Effector memory CD8-positive, alpha-beta T cell (primary cell): ENCODE measurements at regions not wholly inside any gene's neighbourhood (a gene's known extent, or its start where the extent isn't known, plus 50 kb on each side); places are given as distances from the start of the nearest gene placed in this dataset.

Experiments used
- ATAC-seq: fragments of 150-1000 bp; cut with Tn5 transposase; replicated peaks from 2 replicates; pipeline ENCODE4 v1.10.0; 2021; ENCODE audit warnings: mild to moderate bottlenecking, moderate library complexity
- DNase-seq, 3 experiments: peaks; one replicate each; pipeline ENCODE4 v3.0.0; 2021
- H3K27ac Mint-ChIP-seq, 2 donors: one replicate each; pipeline ENCODE4 v1.8.0; 2022; ENCODE audit warnings: mild to moderate bottlenecking in 2 of 2, mixed read lengths in 2 of 2, moderate library complexity in 2 of 2
- H3K27me3 Mint-ChIP-seq, 2 donors: one replicate each; pipeline ENCODE4 v1.8.0; 2022; ENCODE audit warnings: mixed read lengths in 2 of 2
- H3K36me3 Mint-ChIP-seq: one replicate; pipeline ENCODE4 v1.8.0; 2022; ENCODE audit warnings: mild to moderate bottlenecking, moderate library complexity, mixed read lengths; ENCODE audit not compliant: insufficient read depth
- H3K4me1 Mint-ChIP-seq, 2 donors: one replicate each; pipeline ENCODE4 v1.8.0; 2022; ENCODE audit warnings: low read depth in 2 of 2, mixed read lengths in 2 of 2
- H3K4me3 Mint-ChIP-seq, 2 donors: one replicate each; pipeline ENCODE4 v1.8.0; 2022; ENCODE audit warnings: mild to moderate bottlenecking in 2 of 2, mixed read lengths in 2 of 2, moderate library complexity in 2 of 2
- H3K9me3 Mint-ChIP-seq, 2 donors: one replicate each; pipeline ENCODE4 v1.8.0; 2022; ENCODE audit warnings: mixed read lengths in 2 of 2

- peak overlapping the region in 1 of 2 donors; percentile 73 for H3K27ac Mint-ChIP-seq
- no peaks in the 10 kb centered on the region for H3K9me3 Mint-ChIP-seq
- peaks cover 9 to 57% of the 10 kb centered on the region in 2 donors for H3K27me3 Mint-ChIP-seq
- H3K36me3 Mint-ChIP-seq = no peaks in the 10 kb centered on the region
- no peak overlapping the region for H3K4me3 Mint-ChIP-seq
- DNase-seq (no peak), ATAC-seq (no peak)
- H3K4me1 Mint-ChIP-seq = no peaks in the 10 kb centered on the region
These were observed 187.9 kb downstream of the USP12 start for GRCh38 chr13:26983543-26984320.

- Mint-ChIP-seq H3K27ac (no peak overlapping the region), H3K27me3 (peaks cover 11 to 54% of the 10 kb centered on the region in 2 donors), H3K4me1 (no peaks in the 10 kb centered on the region), H3K4me3 (no peak overlapping the region), H3K36me3 (no peaks in the 10 kb centered on the region), H3K9me3 (no peaks in the 10 kb centered on the region)
- ATAC-seq (no peak), DNase-seq (no peak)
These were observed 191.2 kb downstream of the USP12 start for GRCh38 chr13:26980099-26981031.

- DNase-seq (no peak), ATAC-seq (no peak)
- Mint-ChIP-seq H3K4me1 (no peaks in the 10 kb centered on the region), H3K36me3 (no peaks in the 10 kb centered on the region), H3K9me3 (no peaks in the 10 kb centered on the region), H3K27ac (no peak overlapping the region), H3K4me3 (no peak overlapping the region), H3K27me3 (peaks cover 11 to 52% of the 10 kb centered on the region in 2 donors)
These were observed 192.3 kb downstream of the USP12 start for GRCh38 chr13:26979334-26979733.

GRCh38 chr13:26978081-26978860 lies 193.3 kb downstream of the USP12 start:
- no peak for ATAC-seq
- DNase-seq = no peak
- Mint-ChIP-seq H3K4me1 (no peaks in the 10 kb centered on the region), H3K36me3 (no peaks in the 10 kb centered on the region), H3K27me3 (peaks cover 11 to 46% of the 10 kb centered on the region in 2 donors), H3K4me3 (no peak overlapping the region), H3K9me3 (no peaks in the 10 kb centered on the region), H3K27ac (no peak overlapping the region)

GRCh38 chr13:26977541-26977940 lies 194.1 kb downstream of the USP12 start:
- peaks cover 11 to 46% of the 10 kb centered on the region in 2 donors for H3K27me3 Mint-ChIP-seq
- no peaks in the 10 kb centered on the region for H3K36me3 Mint-ChIP-seq
- no peak overlapping the region for H3K4me3 Mint-ChIP-seq
- H3K9me3 Mint-ChIP-seq = peaks cover 0 to 2% of the 10 kb centered on the region in 2 donors
- H3K4me1 Mint-ChIP-seq = no peaks in the 10 kb centered on the region
- no peak overlapping the region for H3K27ac Mint-ChIP-seq
- DNase-seq (no peak), ATAC-seq (no peak)

- Mint-ChIP-seq H3K4me3 (no peak overlapping the region), H3K27ac (no peak overlapping the region), H3K9me3 (peaks cover 0 to 2% of the 10 kb centered on the region in 2 donors), H3K4me1 (peaks cover 3 to 4% of the 10 kb centered on the region in 2 donors), H3K27me3 (peaks cover 11 to 46% of the 10 kb centered on the region in 2 donors), H3K36me3 (no peaks in the 10 kb centered on the region)
- DNase-seq (no peak), ATAC-seq (no peak)
These were observed 195.3 kb downstream of the USP12 start for GRCh38 chr13:26976313-26976712.

GRCh38 chr13:26973946-26974345 lies 197.7 kb downstream of the USP12 start:
- H3K36me3 Mint-ChIP-seq = no peaks in the 10 kb centered on the region

GRCh38 chr13:26973295-26973694 lies 198.3 kb downstream of the USP12 start:
- no peak overlapping the region for H3K27ac Mint-ChIP-seq
- H3K9me3 Mint-ChIP-seq = peaks cover 0 to 2% of the 10 kb centered on the region in 2 donors
- H3K36me3 Mint-ChIP-seq = no peaks in the 10 kb centered on the region
- no peak overlapping the region for H3K4me3 Mint-ChIP-seq
- DNase-seq (no peak), ATAC-seq (no peak)
- peaks cover 3 to 4% of the 10 kb centered on the region in 2 donors for H3K4me1 Mint-ChIP-seq
- H3K27me3 Mint-ChIP-seq = peaks cover 0 to 17% of the 10 kb centered on the region in 2 donors

More at GRCh38 chr13:26973946-26974345, 197.7 kb downstream of the USP12 start:
- no peak for DNase-seq
- peaks cover 0 to 2% of the 10 kb centered on the region in 2 donors for H3K9me3 Mint-ChIP-seq
- no peak overlapping the region for H3K4me3 Mint-ChIP-seq
- H3K27ac Mint-ChIP-seq = no peak overlapping the region
- ATAC-seq = no peak
- peaks cover 3 to 4% of the 10 kb centered on the region in 2 donors for H3K4me1 Mint-ChIP-seq
- peaks cover 4 to 23% of the 10 kb centered on the region in 2 donors for H3K27me3 Mint-ChIP-seq

- ATAC-seq (peak; percentile 16), DNase-seq (no peak)
- Mint-ChIP-seq H3K9me3 (peaks cover 0 to 2% of the 10 kb centered on the region in 2 donors), H3K27ac (peak overlapping the region; percentile 6 to 32), H3K4me3 (no peak overlapping the region), H3K27me3 (peaks cover 0 to 25% of the 10 kb centered on the region in 2 donors), H3K4me1 (peaks cover 3 to 4% of the 10 kb centered on the region in 2 donors), H3K36me3 (no peaks in the 10 kb centered on the region)
These were observed 199.4 kb downstream of the USP12 start for GRCh38 chr13:26971990-26972887.

- Mint-ChIP-seq H3K4me1 (peaks cover 3 to 4% of the 10 kb centered on the region in 2 donors), H3K27ac (no peak overlapping the region), H3K4me3 (no peak overlapping the region), H3K9me3 (peaks cover 0 to 2% of the 10 kb centered on the region in 2 donors), H3K36me3 (no peaks in the 10 kb centered on the region), H3K27me3 (peaks cover 4 to 25% of the 10 kb centered on the region in 2 donors)
- no peak for DNase-seq
- no peak for ATAC-seq
These were observed 202.9 kb downstream of the USP12 start for GRCh38 chr13:26968431-26969341.

GRCh38 chr13:26967119-26968038 lies 204.2 kb downstream of the USP12 start:
- Mint-ChIP-seq H3K27me3 (peaks cover 4 to 25% of the 10 kb centered on the region in 2 donors), H3K36me3 (peaks cover 1% of the 10 kb centered on the region), H3K4me3 (no peak overlapping the region), H3K4me1 (peaks cover 3 to 4% of the 10 kb centered on the region in 2 donors), H3K27ac (no peak overlapping the region), H3K9me3 (no peaks in the 10 kb centered on the region)
- no peak for DNase-seq
- no peak for ATAC-seq
